Mammary epithelial cell (primary cell): ENCODE measurements at regions not wholly inside any gene's neighbourhood (a gene's known extent, or its start where the extent isn't known, plus 50 kb on each side); places are given as distances from the start of the nearest gene placed in this dataset.

ENCODE experiments used
- EZH2 ChIP-seq: IDR thresholded peaks from 2 replicates; pipeline ENCODE4 v1.6.1; 2012; ENCODE audit warnings: low read length, inconsistent platforms, borderline replicate concordance
- TF ChIP-seq, protein P1 (sequence below), 2 donors: IDR thresholded peaks in 1 of 2; conservative IDR thresholded peaks in 1 of 2; 2 replicates each; pipeline ENCODE4 v1.5.1; 2011 to 2012; ENCODE audit warnings: inconsistent platforms in 2 of 2, low read length in 2 of 2, mild to moderate bottlenecking in 2 of 2, control low read depth in 1 of 2, low read depth in 1 of 2; ENCODE audit not compliant: insufficient read depth in 1 of 2; ENCODE audit errors: extremely low read depth in 1 of 2

DNA sequence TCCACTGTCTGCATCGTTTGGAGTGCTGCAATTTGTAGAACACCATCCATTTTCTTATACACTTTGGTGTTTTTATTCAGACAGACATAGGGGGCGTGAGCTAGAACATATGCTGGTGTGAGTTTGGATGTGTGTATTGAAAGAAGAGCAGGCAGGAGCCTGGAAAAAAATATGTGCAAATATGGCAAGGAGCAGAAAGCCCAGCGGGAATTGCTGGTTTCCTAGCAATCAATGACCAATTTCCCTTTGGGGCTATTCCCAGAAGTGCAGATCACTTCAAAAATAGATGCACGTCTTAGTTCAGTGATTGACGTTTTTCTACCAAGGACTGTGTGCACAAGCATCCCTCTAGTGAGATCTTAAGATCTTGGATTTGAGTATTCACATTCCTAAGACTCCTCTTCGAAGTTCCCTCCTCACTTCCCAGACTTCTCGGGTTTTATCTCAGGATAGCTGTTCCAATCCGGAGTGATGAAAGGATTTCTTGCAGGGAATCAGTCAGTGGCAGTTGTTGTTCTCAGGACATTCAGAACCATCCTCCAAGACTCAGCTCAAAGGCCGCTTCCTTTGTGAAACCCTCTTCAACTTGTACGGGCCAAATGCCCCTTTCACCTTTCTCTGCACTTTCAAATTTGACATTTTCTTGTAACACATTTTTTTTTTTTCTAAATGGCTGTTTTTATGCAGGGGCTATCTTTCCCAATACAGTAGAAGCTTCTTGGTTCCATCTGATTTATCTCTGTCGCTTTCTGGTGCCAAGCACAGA, 268.7 kb upstream of the ASIC2 start:
- TF ChIP-seq, protein P1, sequence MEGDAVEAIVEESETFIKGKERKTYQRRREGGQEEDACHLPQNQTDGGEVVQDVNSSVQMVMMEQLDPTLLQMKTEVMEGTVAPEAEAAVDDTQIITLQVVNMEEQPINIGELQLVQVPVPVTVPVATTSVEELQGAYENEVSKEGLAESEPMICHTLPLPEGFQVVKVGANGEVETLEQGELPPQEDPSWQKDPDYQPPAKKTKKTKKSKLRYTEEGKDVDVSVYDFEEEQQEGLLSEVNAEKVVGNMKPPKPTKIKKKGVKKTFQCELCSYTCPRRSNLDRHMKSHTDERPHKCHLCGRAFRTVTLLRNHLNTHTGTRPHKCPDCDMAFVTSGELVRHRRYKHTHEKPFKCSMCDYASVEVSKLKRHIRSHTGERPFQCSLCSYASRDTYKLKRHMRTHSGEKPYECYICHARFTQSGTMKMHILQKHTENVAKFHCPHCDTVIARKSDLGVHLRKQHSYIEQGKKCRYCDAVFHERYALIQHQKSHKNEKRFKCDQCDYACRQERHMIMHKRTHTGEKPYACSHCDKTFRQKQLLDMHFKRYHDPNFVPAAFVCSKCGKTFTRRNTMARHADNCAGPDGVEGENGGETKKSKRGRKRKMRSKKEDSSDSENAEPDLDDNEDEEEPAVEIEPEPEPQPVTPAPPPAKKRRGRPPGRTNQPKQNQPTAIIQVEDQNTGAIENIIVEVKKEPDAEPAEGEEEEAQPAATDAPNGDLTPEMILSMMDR (conservative IDR thresholded peaks at IDR 0.05 in 1 of 2, IDR thresholded peaks at IDR 0.05 in 1 of 2; ENCODE audit: extremely low read depth in 1 of 2, insufficient read depth in 1 of 2, low read depth in 1 of 2, low read length in 2 of 2), result no peak
- no peak for TF ChIP-seq EZH2
